ENCODE measurements at regions not wholly inside any gene's neighbourhood (a gene's known extent, or its start where the extent isn't known, plus 50 kb on each side); places are given as distances from the start of the nearest gene placed in this dataset.

DNA sequence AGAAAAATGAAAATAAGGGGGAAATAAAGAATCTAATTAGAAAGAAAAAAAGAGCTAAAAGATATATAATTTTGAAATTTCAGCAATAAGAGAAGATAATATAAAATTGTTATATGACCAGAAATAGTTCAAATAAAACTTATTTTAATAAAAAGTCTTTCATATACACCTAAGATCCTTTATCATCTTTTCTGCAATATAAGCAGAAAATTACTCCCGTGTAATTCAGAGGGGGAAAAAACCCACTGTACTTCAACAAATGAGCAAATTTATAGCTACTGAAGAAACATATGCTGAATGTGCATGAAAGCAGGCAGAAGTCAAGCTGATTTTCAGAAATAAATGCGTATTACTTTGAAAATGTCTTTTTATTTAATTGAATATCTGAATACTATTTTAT, 771.3 kb downstream of the FAT4 start:
- TF ChIP-seq, protein P1, sequence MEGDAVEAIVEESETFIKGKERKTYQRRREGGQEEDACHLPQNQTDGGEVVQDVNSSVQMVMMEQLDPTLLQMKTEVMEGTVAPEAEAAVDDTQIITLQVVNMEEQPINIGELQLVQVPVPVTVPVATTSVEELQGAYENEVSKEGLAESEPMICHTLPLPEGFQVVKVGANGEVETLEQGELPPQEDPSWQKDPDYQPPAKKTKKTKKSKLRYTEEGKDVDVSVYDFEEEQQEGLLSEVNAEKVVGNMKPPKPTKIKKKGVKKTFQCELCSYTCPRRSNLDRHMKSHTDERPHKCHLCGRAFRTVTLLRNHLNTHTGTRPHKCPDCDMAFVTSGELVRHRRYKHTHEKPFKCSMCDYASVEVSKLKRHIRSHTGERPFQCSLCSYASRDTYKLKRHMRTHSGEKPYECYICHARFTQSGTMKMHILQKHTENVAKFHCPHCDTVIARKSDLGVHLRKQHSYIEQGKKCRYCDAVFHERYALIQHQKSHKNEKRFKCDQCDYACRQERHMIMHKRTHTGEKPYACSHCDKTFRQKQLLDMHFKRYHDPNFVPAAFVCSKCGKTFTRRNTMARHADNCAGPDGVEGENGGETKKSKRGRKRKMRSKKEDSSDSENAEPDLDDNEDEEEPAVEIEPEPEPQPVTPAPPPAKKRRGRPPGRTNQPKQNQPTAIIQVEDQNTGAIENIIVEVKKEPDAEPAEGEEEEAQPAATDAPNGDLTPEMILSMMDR (IDR thresholded peaks at IDR 0.05), result no peak
- TF ChIP-seq POLR2A (IDR thresholded peaks at IDR 0.05) (no peak), POLR2AphosphoS5 (IDR thresholded peaks at IDR 0.05; ENCODE audit: insufficient read depth in 1 of 2, low read depth in 1 of 2) (no peak)
